Neural cell (in vitro differentiated cells): ENCODE measurements at regions not wholly inside any gene's neighbourhood (a gene's known extent, or its start where the extent isn't known, plus 50 kb on each side); places are given as distances from the start of the nearest gene placed in this dataset.

Experiments used
- EZH2 ChIP-seq: fragments of 200-600, 300-800 bp; shearing (Covaris generic), sonication (generic); IDR thresholded peaks from 2 replicates; pipeline ENCODE4 v1.6.1; 2014; ENCODE audit warnings: antibody characterized with exemption, low read length, borderline replicate concordance, mild to moderate bottlenecking; ENCODE audit not compliant: insufficient read depth, poor library complexity, severe bottlenecking
- POLR2AphosphoS5 ChIP-seq: IDR thresholded peaks from 2 replicates; pipeline ENCODE4 v1.6.1; 2012
- RAD21 ChIP-seq: fragments of 450-650 bp; conservative IDR thresholded peaks from 2 replicates; pipeline ENCODE4 v1.6.1; 2014; ENCODE audit warnings: antibody characterized with exemption, mild to moderate bottlenecking, moderate library complexity
- TF ChIP-seq, protein P1 (sequence below): fragments of 450-650 bp; IDR thresholded peaks from 2 replicates; pipeline ENCODE4 v1.5.1; 2014; ENCODE audit warnings: antibody characterized with exemption, mild to moderate bottlenecking, moderate library complexity; ENCODE audit not compliant: poor library complexity, severe bottlenecking

DNA sequence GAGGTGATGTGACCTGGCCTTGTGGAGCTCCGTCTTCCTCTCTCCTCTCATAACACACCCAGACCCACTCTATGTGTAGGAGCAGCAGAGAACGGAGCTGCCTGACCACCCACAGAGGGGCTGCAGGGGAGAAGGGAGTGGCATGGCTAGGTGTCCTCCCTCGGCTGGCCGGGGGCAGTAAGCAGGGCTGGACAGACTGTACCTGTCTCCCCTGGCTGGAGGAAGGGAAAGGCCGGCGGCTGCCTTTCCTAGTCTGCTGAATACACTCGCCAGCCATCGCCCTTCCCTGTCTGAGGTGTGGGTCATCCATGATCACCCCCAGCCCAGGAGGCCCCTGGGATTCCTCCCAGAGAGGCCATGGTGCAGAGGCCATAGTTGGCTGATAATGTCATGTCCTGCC is 187.2 kb upstream of the AJAP1 start:
- TF ChIP-seq, protein P1, sequence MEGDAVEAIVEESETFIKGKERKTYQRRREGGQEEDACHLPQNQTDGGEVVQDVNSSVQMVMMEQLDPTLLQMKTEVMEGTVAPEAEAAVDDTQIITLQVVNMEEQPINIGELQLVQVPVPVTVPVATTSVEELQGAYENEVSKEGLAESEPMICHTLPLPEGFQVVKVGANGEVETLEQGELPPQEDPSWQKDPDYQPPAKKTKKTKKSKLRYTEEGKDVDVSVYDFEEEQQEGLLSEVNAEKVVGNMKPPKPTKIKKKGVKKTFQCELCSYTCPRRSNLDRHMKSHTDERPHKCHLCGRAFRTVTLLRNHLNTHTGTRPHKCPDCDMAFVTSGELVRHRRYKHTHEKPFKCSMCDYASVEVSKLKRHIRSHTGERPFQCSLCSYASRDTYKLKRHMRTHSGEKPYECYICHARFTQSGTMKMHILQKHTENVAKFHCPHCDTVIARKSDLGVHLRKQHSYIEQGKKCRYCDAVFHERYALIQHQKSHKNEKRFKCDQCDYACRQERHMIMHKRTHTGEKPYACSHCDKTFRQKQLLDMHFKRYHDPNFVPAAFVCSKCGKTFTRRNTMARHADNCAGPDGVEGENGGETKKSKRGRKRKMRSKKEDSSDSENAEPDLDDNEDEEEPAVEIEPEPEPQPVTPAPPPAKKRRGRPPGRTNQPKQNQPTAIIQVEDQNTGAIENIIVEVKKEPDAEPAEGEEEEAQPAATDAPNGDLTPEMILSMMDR = no peak
- TF ChIP-seq POLR2AphosphoS5 (no peak), RAD21 (no peak), EZH2 (no peak)
